GM21390 (cell line): ENCODE measurements at regions not wholly inside any gene's neighbourhood (a gene's known extent, or its start where the extent isn't known, plus 50 kb on each side); places are given as distances from the start of the nearest gene placed in this dataset.
"Not testable (repeated sequence)": the region's sequence is repeated elsewhere in the genome, so short reads cannot be mapped to it uniquely, and the experiment has no call there.

ENCODE experiments used
- ATAC-seq: cut with Tn5 transposase; IDR thresholded peaks from one replicate; pipeline ENCODE4 v1.9.1; 2021; ENCODE audit not compliant: unreplicated experiment

- ATAC-seq = no peak
Measured at GRCh38 chr7:93048136-93048930, 69.4 kb downstream of the SAMD9 start.

GRCh38 chr7:93047514-93048099, 70.2 kb downstream of the SAMD9 start:
- no peak for ATAC-seq

- no peak for ATAC-seq
Measured at GRCh38 chr7:93046641-93047040, 71.1 kb downstream of the SAMD9 start.

- ATAC-seq = no peak
Measured at GRCh38 chr7:93044147-93044810, 73.5 kb downstream of the SAMD9 start.

GRCh38 chr7:93043385-93043985, 74.3 kb downstream of the SAMD9 start:
- ATAC-seq = no peak

- no peak for ATAC-seq
Measured at GRCh38 chr7:93040355-93040754, 77.4 kb downstream of the SAMD9 start.

- no peak for ATAC-seq
Measured at GRCh38 chr7:93039786-93040185, 78.0 kb downstream of the SAMD9 start.

- no peak for ATAC-seq
Measured at GRCh38 chr7:93039282-93039681, 78.5 kb downstream of the SAMD9 start.

GRCh38 chr7:93036807-93037206, 81.0 kb downstream of the SAMD9 start:
- peak; percentile 92 for ATAC-seq

GRCh38 chr7:93036149-93036640, 81.6 kb downstream of the SAMD9 start:
- ATAC-seq = no peak

GRCh38 chr7:93031795-93032194, 86.0 kb downstream of the SAMD9 start:
- ATAC-seq = no peak

- ATAC-seq = no peak
Measured at GRCh38 chr7:93030605-93031225, 87.1 kb downstream of the SAMD9 start.

GRCh38 chr7:93029056-93029455, 88.7 kb downstream of the SAMD9 start:
- ATAC-seq = no peak

- no peak for ATAC-seq
Measured at GRCh38 chr7:93028610-93029009, 89.2 kb downstream of the SAMD9 start.

- no peak for ATAC-seq
Measured at GRCh38 chr7:93027044-93027443, 90.7 kb downstream of the SAMD9 start.

- ATAC-seq = no peak
Measured at GRCh38 chr7:93026425-93026824, 91.4 kb downstream of the SAMD9 start.

GRCh38 chr7:93025389-93025788, 92.4 kb downstream of the SAMD9 start:
- no peak for ATAC-seq

- ATAC-seq = not testable (repeated sequence)
Measured at GRCh38 chr7:93022931-93023478, 94.8 kb downstream of the SAMD9 start.

- no peak for ATAC-seq
Measured at GRCh38 chr7:93021748-93022147, 96.0 kb downstream of the SAMD9 start.

- ATAC-seq = no peak
Measured at GRCh38 chr7:93018716-93019115, 99.1 kb downstream of the SAMD9 start.
